Upper lobe of left lung (tissue), 4 donors: ENCODE measurements at regions not wholly inside any gene's neighbourhood (a gene's known extent, or its start where the extent isn't known, plus 50 kb on each side); places are given as distances from the start of the nearest gene placed in this dataset.

Experiments
- CTCF ChIP-seq, 6 experiments: fragments of 450-650 bp in 4 of 6; fragments of 200-600 bp in 2 of 6; sonication (generic) in 2 of 6; IDR thresholded peaks; one replicate each; pipeline ENCODE4 v1.5.1; 2016 to 2019; ENCODE audit warnings: antibody characterized with exemption in 6 of 6
- EP300 ChIP-seq, 4 donors: sonication (generic); formaldehyde crosslinking; IDR thresholded peaks; one replicate each; pipeline ENCODE4 v1.5.1; 2017; ENCODE audit warnings: antibody characterized with exemption in 4 of 4, control low read depth in 2 of 4
- POLR2A ChIP-seq, 4 donors: fragments of 450-650 bp; IDR thresholded peaks; one replicate each; pipeline ENCODE4 v1.5.1; 2016 to 2017; ENCODE audit warnings: antibody characterized with exemption in 4 of 4, mild to moderate bottlenecking in 2 of 4
- POLR2AphosphoS5 ChIP-seq, 2 donors: sonication (generic); formaldehyde crosslinking; IDR thresholded peaks; one replicate each; pipeline ENCODE4 v1.5.1; 2017; ENCODE audit warnings: antibody characterized with exemption in 2 of 2

- no peak for TF ChIP-seq POLR2A (IDR thresholded peaks at IDR 0.05)
- no peak for TF ChIP-seq CTCF (IDR thresholded peaks at IDR 0.05)
- no peak for TF ChIP-seq POLR2AphosphoS5 (IDR thresholded peaks at IDR 0.05)
- no peak for TF ChIP-seq EP300 (IDR thresholded peaks at IDR 0.05)
Observed at GRCh38 chr7:22879280-22879679, 56.6 kb upstream of the TOMM7 start.
